ENCODE measurements at regions not wholly inside any gene's neighbourhood (a gene's known extent, or its start where the extent isn't known, plus 50 kb on each side); places are given as distances from the start of the nearest gene placed in this dataset.

- TF ChIP-seq CTCF (IDR thresholded peaks at IDR 0.05; ENCODE audit: low read length), result no peak
- no peak for TF ChIP-seq EZH2 (optimal IDR thresholded peaks at IDR 0.05; ENCODE audit: low read depth, low read length)
- no peak for TF ChIP-seq EZH2phosphoT487 (IDR thresholded peaks at IDR 0.05; ENCODE audit: low read length)
Observed at GRCh38 chr3:117476572-117476971, 767.0 kb downstream of the TUSC7 start.

Data from MM.1S (cell line).